Stimulated activated naive CD8-positive, alpha-beta T cell treated with anti-CD3 and anti-CD28 coated beads, Interleukin-15, Interleukin-2, amounts not matched to agents 100 ng/mL and 50 ng/mL, for 24 hours (primary cell): ENCODE measurements at regions not wholly inside any gene's neighbourhood (a gene's known extent, or its start where the extent isn't known, plus 50 kb on each side); places are given as distances from the start of the nearest gene placed in this dataset.

Experiments used
- H3K27ac Mint-ChIP-seq: one replicate; pipeline ENCODE4 v1.8.0; 2021; ENCODE audit warnings: mild to moderate bottlenecking, mixed read lengths
- H3K27me3 Mint-ChIP-seq: one replicate; pipeline ENCODE4 v1.8.0; 2021; ENCODE audit warnings: mixed read lengths
- H3K36me3 Mint-ChIP-seq: one replicate; pipeline ENCODE4 v1.8.0; 2021; ENCODE audit warnings: low read depth, mixed read lengths
- H3K4me1 Mint-ChIP-seq: one replicate; pipeline ENCODE4 v1.8.0; 2021; ENCODE audit warnings: low read depth, mixed read lengths
- H3K4me3 Mint-ChIP-seq: one replicate; pipeline ENCODE4 v1.8.0; 2021; ENCODE audit warnings: mild to moderate bottlenecking, mixed read lengths
- H3K9me3 Mint-ChIP-seq: one replicate; pipeline ENCODE4 v1.8.0; 2021; ENCODE audit warnings: mixed read lengths

DNA sequence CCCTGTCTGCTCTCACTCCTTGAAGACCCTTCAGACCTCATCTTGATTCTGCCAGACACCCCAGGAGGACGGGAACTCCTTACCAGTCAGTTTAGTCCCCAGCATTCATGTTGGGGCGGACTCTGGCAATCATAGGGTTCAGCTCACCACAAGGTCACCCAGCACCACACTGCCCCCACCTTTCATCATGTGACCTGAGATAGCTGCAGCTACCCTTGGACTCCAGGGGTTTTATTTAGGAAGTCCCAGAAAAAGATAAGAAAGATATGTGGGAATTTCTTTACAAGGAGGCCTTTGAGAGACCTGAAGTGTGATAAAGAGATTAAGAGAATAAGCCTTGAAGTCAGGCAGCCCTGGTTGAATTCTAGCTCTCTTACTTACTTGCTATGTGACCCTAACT, 59.8 kb upstream of the NLK start:
- H3K4me3 Mint-ChIP-seq, result no peak overlapping the region
- H3K27me3 Mint-ChIP-seq, result peaks cover 14% of the 10 kb centered on the region
- H3K27ac Mint-ChIP-seq, result no peak overlapping the region
- no peaks in the 10 kb centered on the region for H3K4me1 Mint-ChIP-seq
- no peaks in the 10 kb centered on the region for H3K36me3 Mint-ChIP-seq
- H3K9me3 Mint-ChIP-seq, result no peaks in the 10 kb centered on the region

GRCh38 chr17:27983853-27984252, 58.6 kb upstream of the NLK start:
- Mint-ChIP-seq H3K4me3 (no peak overlapping the region), H3K27me3 (peaks cover 14% of the 10 kb centered on the region), H3K27ac (no peak overlapping the region), H3K36me3 (no peaks in the 10 kb centered on the region), H3K4me1 (no peaks in the 10 kb centered on the region), H3K9me3 (no peaks in the 10 kb centered on the region)

- peaks cover 14% of the 10 kb centered on the region for H3K27me3 Mint-ChIP-seq
- H3K36me3 Mint-ChIP-seq, result no peaks in the 10 kb centered on the region
- H3K4me3 Mint-ChIP-seq, result no peak overlapping the region
- no peaks in the 10 kb centered on the region for H3K9me3 Mint-ChIP-seq
- H3K27ac Mint-ChIP-seq, result no peak overlapping the region
- no peaks in the 10 kb centered on the region for H3K4me1 Mint-ChIP-seq
These were observed 58.1 kb upstream of the NLK start for GRCh38 chr17:27984404-27984803.

GRCh38 chr17:27984816-27985215, 57.7 kb upstream of the NLK start:
- Mint-ChIP-seq H3K27ac (no peak overlapping the region), H3K4me3 (no peak overlapping the region), H3K27me3 (peaks cover 14% of the 10 kb centered on the region), H3K36me3 (no peaks in the 10 kb centered on the region), H3K9me3 (no peaks in the 10 kb centered on the region), H3K4me1 (no peaks in the 10 kb centered on the region)

GRCh38 chr17:27985306-27985705, 57.2 kb upstream of the NLK start:
- no peaks in the 10 kb centered on the region for H3K36me3 Mint-ChIP-seq
- no peaks in the 10 kb centered on the region for H3K4me1 Mint-ChIP-seq
- no peaks in the 10 kb centered on the region for H3K9me3 Mint-ChIP-seq
- no peak overlapping the region for H3K27ac Mint-ChIP-seq
- peaks cover 14% of the 10 kb centered on the region for H3K27me3 Mint-ChIP-seq
- no peak overlapping the region for H3K4me3 Mint-ChIP-seq

- H3K27ac Mint-ChIP-seq, result no peak overlapping the region
- H3K9me3 Mint-ChIP-seq, result no peaks in the 10 kb centered on the region
- no peaks in the 10 kb centered on the region for H3K36me3 Mint-ChIP-seq
- H3K4me3 Mint-ChIP-seq, result no peak overlapping the region
- H3K27me3 Mint-ChIP-seq, result peaks cover 14% of the 10 kb centered on the region
- H3K4me1 Mint-ChIP-seq, result no peaks in the 10 kb centered on the region
These were observed 56.6 kb upstream of the NLK start for GRCh38 chr17:27985736-27986399.

GRCh38 chr17:27986805-27987684, 55.4 kb upstream of the NLK start:
- Mint-ChIP-seq H3K36me3 (no peaks in the 10 kb centered on the region), H3K27ac (no peak overlapping the region), H3K9me3 (no peaks in the 10 kb centered on the region), H3K4me1 (no peaks in the 10 kb centered on the region), H3K4me3 (no peak overlapping the region), H3K27me3 (peaks cover 14% of the 10 kb centered on the region)

DNA sequence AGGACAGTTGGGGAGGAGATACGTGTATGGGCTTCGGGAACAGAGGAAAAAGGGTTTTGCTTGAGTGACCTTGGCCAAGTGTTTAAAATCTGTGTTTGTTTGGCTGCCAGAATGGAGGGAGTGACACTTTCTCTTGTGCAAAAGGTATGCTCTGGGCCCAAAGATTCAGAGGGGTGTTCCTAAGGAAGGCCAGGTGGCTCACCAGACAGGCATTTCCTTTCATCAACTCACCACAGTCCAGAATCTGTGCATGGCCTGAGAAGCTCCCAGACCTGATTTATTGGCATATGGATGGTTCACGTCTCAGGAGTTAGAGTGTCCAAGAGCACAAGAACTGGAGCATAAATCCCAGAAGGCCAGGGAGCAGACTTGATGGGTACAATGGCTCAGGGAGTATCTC, 53.4 kb upstream of the NLK start:
- Mint-ChIP-seq H3K36me3 (no peaks in the 10 kb centered on the region), H3K4me1 (no peaks in the 10 kb centered on the region), H3K4me3 (no peak overlapping the region), H3K27me3 (peaks cover 19% of the 10 kb centered on the region), H3K9me3 (no peaks in the 10 kb centered on the region), H3K27ac (no peak overlapping the region)

GRCh38 chr17:27990100-27990499, 52.4 kb upstream of the NLK start:
- Mint-ChIP-seq H3K27me3 (peaks cover 15% of the 10 kb centered on the region), H3K27ac (no peak overlapping the region), H3K4me3 (no peak overlapping the region), H3K4me1 (no peaks in the 10 kb centered on the region), H3K9me3 (no peaks in the 10 kb centered on the region), H3K36me3 (no peaks in the 10 kb centered on the region)

GRCh38 chr17:27990979-27991378, 51.5 kb upstream of the NLK start:
- no peaks in the 10 kb centered on the region for H3K36me3 Mint-ChIP-seq
- no peak overlapping the region for H3K4me3 Mint-ChIP-seq
- no peak overlapping the region for H3K27ac Mint-ChIP-seq
- no peaks in the 10 kb centered on the region for H3K4me1 Mint-ChIP-seq
- H3K27me3 Mint-ChIP-seq, result peaks cover 16% of the 10 kb centered on the region
- H3K9me3 Mint-ChIP-seq, result no peaks in the 10 kb centered on the region

- no peaks in the 10 kb centered on the region for H3K4me1 Mint-ChIP-seq
- H3K9me3 Mint-ChIP-seq, result no peaks in the 10 kb centered on the region
- peaks cover 15% of the 10 kb centered on the region for H3K27me3 Mint-ChIP-seq
- no peak overlapping the region for H3K4me3 Mint-ChIP-seq
- no peak overlapping the region for H3K27ac Mint-ChIP-seq
- no peaks in the 10 kb centered on the region for H3K36me3 Mint-ChIP-seq
These were observed 50.9 kb upstream of the NLK start for GRCh38 chr17:27991462-27991993.
